ENCODE measurements at regions not wholly inside any gene's neighbourhood (a gene's known extent, or its start where the extent isn't known, plus 50 kb on each side); places are given as distances from the start of the nearest gene placed in this dataset.

- TF ChIP-seq IRF1 (CRISPR knock-in tag; IDR thresholded peaks at IDR 0.05) (no peak), TEAD1 (CRISPR knock-in tag; IDR thresholded peaks at IDR 0.05) (no peak), ZNF317 (CRISPR knock-in tag; IDR thresholded peaks at IDR 0.05; ENCODE audit: borderline replicate concordance, low read depth) (no peak), USF2 (CRISPR knock-in tag; IDR thresholded peaks at IDR 0.05) (no peak), TP53 (CRISPR knock-in tag; IDR thresholded peaks at IDR 0.05) (no peak), SP1 (CRISPR knock-in tag; conservative IDR thresholded peaks at IDR 0.05) (no peak), FOXP4 (CRISPR knock-in tag; IDR thresholded peaks at IDR 0.05) (no peak), AFF4 (CRISPR knock-in tag; IDR thresholded peaks at IDR 0.05; ENCODE audit: borderline replicate concordance) (no peak), E2F1 (CRISPR knock-in tag; IDR thresholded peaks at IDR 0.05) (no peak)
Measured at GRCh38 chr1:5692664-5693063, 299.6 kb downstream of the NPHP4 start (continued).

GRCh38 chr1:5691795-5692509, 300.3 kb downstream of the NPHP4 start:
- Mint-ChIP-seq H3K4me1 (peaks cover 14% of the 10 kb centered on the region), H3K27ac (no peak overlapping the region), H3K36me3 (peaks cover 3% of the 10 kb centered on the region), H3K4me3 (no peak overlapping the region), H3K27me3 (ENCODE audit: low read depth) (peaks cover 6% of the 10 kb centered on the region), H3K9me3 (peaks cover 32% of the 10 kb centered on the region)
- no peak for DNase-seq (ENCODE audit: low spot score)
- CTCF ChIA-PET = interaction anchor here (0.7 kb wide), 1 partner anchor 54 kb away, joined by 3 read pairs; no protein-coding TSS in a partner anchor
- POLR2A ChIA-PET = no interaction called here
- no peak for ATAC-seq
- TF ChIP-seq USF1 (CRISPR knock-in tag; IDR thresholded peaks at IDR 0.05) (no peak), GTF2I (CRISPR knock-in tag; conservative IDR thresholded peaks at IDR 0.05) (no peak), ESRRA (CRISPR knock-in tag; IDR thresholded peaks at IDR 0.05; ENCODE audit: borderline replicate concordance) (no peak), HMGA2 (CRISPR knock-in tag; IDR thresholded peaks at IDR 0.05) (no peak), RORB (CRISPR knock-in tag; IDR thresholded peaks at IDR 0.05) (no peak), SMAD4 (CRISPR knock-in tag; IDR thresholded peaks at IDR 0.05) (no peak), ZNF121 (CRISPR knock-in tag; IDR thresholded peaks at IDR 0.05) (no peak), ATF6 (CRISPR knock-in tag; IDR thresholded peaks at IDR 0.05) (no peak), ZMAT4 (CRISPR knock-in tag; IDR thresholded peaks at IDR 0.05) (no peak), ZNF396 (CRISPR knock-in tag; IDR thresholded peaks at IDR 0.05; ENCODE audit: borderline replicate concordance) (no peak), ZSCAN18 (CRISPR knock-in tag; IDR thresholded peaks at IDR 0.05) (no peak), JAZF1 (CRISPR knock-in tag; IDR thresholded peaks at IDR 0.05) (no peak), TCF7 (CRISPR knock-in tag; IDR thresholded peaks at IDR 0.05; ENCODE audit: low read depth) (no peak), ZNF219 (CRISPR knock-in tag; IDR thresholded peaks at IDR 0.05; ENCODE audit: borderline replicate concordance) (no peak), ZNF416 (CRISPR knock-in tag; IDR thresholded peaks at IDR 0.05) (no peak)

Measured in WTC11 (cell line).